Neuronal stem cell (in vitro differentiated cells): ENCODE measurements at regions not wholly inside any gene's neighbourhood (a gene's known extent, or its start where the extent isn't known, plus 50 kb on each side); places are given as distances from the start of the nearest gene placed in this dataset.

Experiments
- DNase-seq: peaks from one replicate; pipeline ENCODE4 v3.0.0-alpha.2; 2013; ENCODE audit warnings: low spot score
- H2AFZ ChIP-seq: one replicate; pipeline ENCODE4 v1.6.1; 2013; ENCODE audit warnings: mild to moderate bottlenecking, low read length, inconsistent platforms
- H2AK5ac ChIP-seq: 2 replicates; pipeline ENCODE4 v1.6.1; 2013; ENCODE audit warnings: low read depth, mild to moderate bottlenecking, inconsistent platforms, low read length, moderate library complexity, mixed read lengths
- H2BK120ac ChIP-seq: 2 replicates; pipeline ENCODE4 v1.6.1; 2013; ENCODE audit warnings: low read depth, mild to moderate bottlenecking, inconsistent platforms, low read length, moderate library complexity, mixed read lengths
- H2BK12ac ChIP-seq: one replicate; pipeline ENCODE4 v1.6.1; 2013; ENCODE audit warnings: low read length, inconsistent platforms
- H2BK15ac ChIP-seq: 2 replicates; pipeline ENCODE4 v1.6.1; 2013; ENCODE audit warnings: mild to moderate bottlenecking, low read length, inconsistent platforms, mixed read lengths
- H2BK5ac ChIP-seq: one replicate; pipeline ENCODE4 v1.6.1; 2013; ENCODE audit warnings: inconsistent platforms, mild to moderate bottlenecking, low read length, moderate library complexity
- H3K14ac ChIP-seq: one replicate; pipeline ENCODE4 v1.6.1; 2013; ENCODE audit warnings: low read length, inconsistent platforms
- H3K18ac ChIP-seq: 2 replicates; pipeline ENCODE4 v1.6.1; 2013; ENCODE audit warnings: low read length, inconsistent platforms
- H3K23ac ChIP-seq: 2 replicates; pipeline ENCODE4 v1.6.1; 2013; ENCODE audit warnings: low read depth, mild to moderate bottlenecking, mixed read lengths, low read length, inconsistent platforms; ENCODE audit not compliant: poor library complexity
- H3K27ac ChIP-seq: replicated peaks from 3 replicates; pipeline ENCODE4 v1.5.1; 2013; ENCODE audit warnings: low read length, inconsistent platforms
- H3K27me3 ChIP-seq, 3 experiments: 2 replicates each; pipeline ENCODE4 v1.6.1; 2013; ENCODE audit warnings: low read length in 3 of 3, mild to moderate bottlenecking in 2 of 3, inconsistent platforms in 1 of 3, low read depth in 1 of 3, mixed read lengths in 1 of 3, moderate library complexity in 1 of 3; ENCODE audit not compliant: control insufficient read depth in 3 of 3, insufficient read depth in 3 of 3
- H3K36me3 ChIP-seq, 2 donors: replicated peaks in 1 of 2; 2 replicates each; pipeline ENCODE4 v1.6.1; 2013; ENCODE audit warnings: low read length in 2 of 2; ENCODE audit not compliant: control insufficient read depth in 2 of 2, insufficient read depth in 2 of 2
- H3K4ac ChIP-seq: 2 replicates; pipeline ENCODE4 v1.6.1; 2013; ENCODE audit warnings: inconsistent platforms, mild to moderate bottlenecking, low read length, moderate library complexity
- H3K4me1 ChIP-seq, 2 donors: 1 replicate in 1 of 2; 2 replicates in 1 of 2; pipeline ENCODE4 v1.6.1; 2013; ENCODE audit warnings: low read length in 2 of 2, low read depth in 1 of 2; ENCODE audit not compliant: control insufficient read depth in 2 of 2, insufficient read depth in 1 of 2
- H3K4me2 ChIP-seq: one replicate; pipeline ENCODE4 v1.6.1; 2013; ENCODE audit warnings: mild to moderate bottlenecking, low read length, inconsistent platforms; ENCODE audit not compliant: insufficient read depth, poor library complexity, severe bottlenecking
- H3K4me3 ChIP-seq, 2 donors: 2 replicates each; pipeline ENCODE4 v1.5.1; 2013; ENCODE audit warnings: low read length in 2 of 2, mild to moderate bottlenecking in 2 of 2, inconsistent platforms in 1 of 2, moderate library complexity in 1 of 2
- H3K79me1 ChIP-seq: one replicate; pipeline ENCODE4 v1.6.1; 2013; ENCODE audit warnings: low read depth, mild to moderate bottlenecking, inconsistent platforms, low read length, moderate library complexity
- H3K9ac ChIP-seq: one replicate; pipeline ENCODE4 v1.6.1; 2013; ENCODE audit warnings: mild to moderate bottlenecking, low read depth, low read length, inconsistent platforms; ENCODE audit not compliant: poor library complexity
- H3K9me3 ChIP-seq, 2 donors: replicated peaks in 1 of 2; 2 replicates each; pipeline versions ENCODE3 to v1.6.1; 2013; ENCODE audit warnings: low read length in 2 of 2, mild to moderate bottlenecking in 2 of 2, inconsistent platforms in 1 of 2, low read depth in 1 of 2, mixed read lengths in 1 of 2, moderate library complexity in 1 of 2; ENCODE audit not compliant: control insufficient read depth in 2 of 2, insufficient read depth in 1 of 2
- H4K8ac ChIP-seq: one replicate; pipeline ENCODE4 v1.6.1; 2013; ENCODE audit warnings: low read depth, mild to moderate bottlenecking, inconsistent platforms, low read length, moderate library complexity
- H4K91ac ChIP-seq: one replicate; pipeline ENCODE4 v1.6.1; 2013; ENCODE audit warnings: low read length, low read depth, mild to moderate bottlenecking, inconsistent platforms; ENCODE audit not compliant: poor library complexity
- WGBS, 2 donors: extraction: QIAGEN DNeasy Blood & Tissue Kit; methylation state at CpG; one replicate each; pipeline ENCODE4 v1.1.7; 2013; ENCODE audit warnings: missing lambda C conversion rate in 2 of 2, mixed read lengths in 1 of 2; ENCODE audit not compliant: insufficient read length in 2 of 2, insufficient replicate concordance in 1 of 2; ENCODE audit errors: extremely low coverage in 2 of 2; 5-methylcytosine and 5-hydroxymethylcytosine counted together

DNA sequence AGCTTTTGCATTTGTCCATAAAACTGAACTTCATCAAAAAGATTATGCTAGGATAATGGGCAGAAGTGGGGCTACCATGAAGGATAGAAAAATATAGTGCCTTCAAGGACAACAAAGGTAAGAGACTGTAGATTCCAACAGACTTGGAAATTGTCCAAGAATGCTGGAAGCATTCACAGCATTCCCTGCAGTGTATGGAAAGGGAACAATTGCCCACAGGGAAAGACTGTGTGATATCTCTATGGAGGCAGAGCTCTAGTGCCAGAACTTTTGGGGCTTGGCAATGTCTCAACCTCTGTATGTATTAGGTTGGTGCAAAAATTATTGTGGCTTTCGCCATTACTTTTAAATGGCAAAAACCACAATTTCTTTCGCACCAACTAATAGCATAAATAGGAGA is 1598.8 kb upstream of the MIR17HG start:
- no peak overlapping the region for H3K18ac ChIP-seq
- no peak for DNase-seq
- H3K27me3 ChIP-seq, result no peaks in the 10 kb centered on the region
- no peaks in the 10 kb centered on the region for H3K4me1 ChIP-seq
- no peak overlapping the region for H3K14ac ChIP-seq
- H2BK12ac ChIP-seq, result no peak overlapping the region
- H3K4me3 ChIP-seq, result no peak overlapping the region
- H2BK15ac ChIP-seq, result no peak overlapping the region
- no peak overlapping the region for H3K4ac ChIP-seq
- H4K91ac ChIP-seq, result no peak overlapping the region
- H3K9ac ChIP-seq, result no peak overlapping the region
- no peaks in the 10 kb centered on the region for H3K9me3 ChIP-seq
- H3K4me2 ChIP-seq, result no peak overlapping the region
- H3K27ac ChIP-seq, result no peak overlapping the region
- no peak overlapping the region for H2BK120ac ChIP-seq
- no peak overlapping the region for H2AFZ ChIP-seq
- no peak overlapping the region for H2BK5ac ChIP-seq
- no peak overlapping the region for H2AK5ac ChIP-seq
- WGBS, 2 donors, result no CpG with 5 or more reads among the region's 2 CpGs
- H3K79me1 ChIP-seq, result no peaks in the 10 kb centered on the region
- no peaks in the 10 kb centered on the region for H3K36me3 ChIP-seq
- H3K23ac ChIP-seq, result no peak overlapping the region
- no peak overlapping the region for H4K8ac ChIP-seq

DNA sequence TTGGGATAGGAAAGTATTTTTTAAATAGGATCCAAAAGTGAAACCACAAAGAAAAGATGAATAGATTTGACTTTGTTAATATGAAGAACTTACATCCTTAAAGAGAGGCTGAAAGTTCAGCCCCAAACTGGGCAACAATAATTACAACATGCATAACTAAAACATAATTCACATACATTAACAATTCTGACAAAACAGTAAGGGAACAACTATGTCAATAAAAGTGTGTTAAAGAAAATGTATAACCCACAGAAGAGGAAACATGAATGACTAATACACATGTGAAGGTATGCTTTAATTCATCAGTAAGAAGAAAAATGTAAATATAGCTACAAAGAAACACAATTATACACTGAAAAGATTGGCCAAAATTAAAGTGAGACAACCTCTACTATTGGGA is 1597.6 kb upstream of the MIR17HG start:
- no peak for DNase-seq
- Histone ChIP-seq H2BK12ac (no peak overlapping the region), H2AFZ (no peak overlapping the region), H4K91ac (no peak overlapping the region), H4K8ac (no peak overlapping the region), H3K27ac (no peak overlapping the region), H2BK120ac (no peak overlapping the region), H3K14ac (no peak overlapping the region), H3K27me3 (no peaks in the 10 kb centered on the region), H3K4ac (no peak overlapping the region), H3K18ac (no peak overlapping the region), H3K23ac (no peak overlapping the region), H3K9me3 (no peaks in the 10 kb centered on the region), H2BK15ac (no peak overlapping the region), H3K79me1 (no peaks in the 10 kb centered on the region), H3K36me3 (no peaks in the 10 kb centered on the region), H3K9ac (no peak overlapping the region), H3K4me2 (no peak overlapping the region), H3K4me1 (no peaks in the 10 kb centered on the region), H3K4me3 (no peak overlapping the region), H2BK5ac (no peak overlapping the region), H2AK5ac (no peak overlapping the region)

DNA sequence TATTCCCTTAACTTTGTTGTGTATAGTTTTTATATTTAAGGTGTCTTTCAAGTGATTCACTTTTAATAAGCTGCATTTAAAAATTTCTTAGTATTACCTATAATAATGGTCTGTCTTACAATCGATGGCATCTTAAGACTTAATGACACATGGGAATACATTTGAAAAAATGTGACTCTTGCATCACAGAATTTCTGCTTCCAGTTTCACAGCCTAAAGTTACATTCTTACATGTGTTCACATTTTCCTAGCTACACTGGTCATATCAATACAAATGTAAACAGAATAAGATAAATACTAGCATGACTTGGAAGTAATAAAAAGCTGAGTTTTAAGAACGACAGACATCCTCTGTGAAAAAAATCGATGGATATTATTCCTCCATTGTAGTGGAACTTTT is 1597.1 kb upstream of the MIR17HG start:
- no peaks in the 10 kb centered on the region for H3K4me1 ChIP-seq
- no peak overlapping the region for H3K27ac ChIP-seq
- H3K9me3 ChIP-seq, result no peaks in the 10 kb centered on the region
- no CpG with 5 or more reads among the region's 3 CpGs for WGBS, 2 donors
- H3K23ac ChIP-seq, result no peak overlapping the region
- H3K14ac ChIP-seq, result no peak overlapping the region
- no peak overlapping the region for H2BK12ac ChIP-seq
- no peak overlapping the region for H4K91ac ChIP-seq
- H3K79me1 ChIP-seq, result no peaks in the 10 kb centered on the region
- H2BK120ac ChIP-seq, result no peak overlapping the region
- no peak for DNase-seq
- no peak overlapping the region for H4K8ac ChIP-seq
- H3K9ac ChIP-seq, result no peak overlapping the region
- no peak overlapping the region for H2BK5ac ChIP-seq
- H2AK5ac ChIP-seq, result no peak overlapping the region
- no peaks in the 10 kb centered on the region for H3K27me3 ChIP-seq
- no peaks in the 10 kb centered on the region for H3K36me3 ChIP-seq
- H3K18ac ChIP-seq, result no peak overlapping the region
- H3K4me3 ChIP-seq, result no peak overlapping the region
- no peak overlapping the region for H3K4ac ChIP-seq
- no peak overlapping the region for H2BK15ac ChIP-seq
- no peak overlapping the region for H3K4me2 ChIP-seq
- no peak overlapping the region for H2AFZ ChIP-seq

DNA sequence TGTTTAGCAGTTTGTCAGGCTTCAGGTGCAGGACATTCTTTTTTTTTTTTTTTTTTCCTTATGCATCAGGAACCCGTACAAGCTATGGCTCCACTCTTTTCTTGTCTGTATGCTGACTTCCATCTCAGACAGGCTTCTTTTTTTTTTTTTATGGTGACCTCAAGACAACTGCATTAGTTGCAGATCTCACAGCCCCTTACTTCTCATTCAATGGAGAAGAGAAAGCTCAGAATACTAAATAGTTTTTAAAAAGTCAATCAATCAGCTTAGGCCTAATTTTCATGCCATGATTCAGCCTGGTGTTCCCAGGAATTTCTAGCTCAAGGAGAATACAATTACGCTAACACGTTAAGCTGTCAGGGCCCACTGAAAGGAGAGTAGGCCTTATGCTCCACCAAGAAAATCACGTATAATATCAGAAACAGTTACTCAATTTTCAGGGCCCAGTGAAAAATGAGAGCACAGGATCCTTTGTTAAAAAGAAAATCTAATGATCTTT is 1596.0 kb upstream of the MIR17HG start:
- Histone ChIP-seq H3K23ac (no peak overlapping the region), H3K4me3 (no peak overlapping the region), H3K4me2 (no peak overlapping the region), H3K27ac (no peak overlapping the region), H3K27me3 (no peaks in the 10 kb centered on the region), H4K8ac (no peak overlapping the region), H3K18ac (no peak overlapping the region), H3K9me3 (peaks cover 0 to 5% of the 10 kb centered on the region in 2 donors), H2BK15ac (no peak overlapping the region), H2AK5ac (no peak overlapping the region), H2BK120ac (no peak overlapping the region), H3K4me1 (no peaks in the 10 kb centered on the region), H3K9ac (no peak overlapping the region), H2BK5ac (no peak overlapping the region), H3K36me3 (no peaks in the 10 kb centered on the region), H3K79me1 (no peaks in the 10 kb centered on the region), H3K4ac (no peak overlapping the region), H4K91ac (no peak overlapping the region), H3K14ac (no peak overlapping the region), H2BK12ac (no peak overlapping the region), H2AFZ (peak overlapping the region; percentile 53)
- DNase-seq, result no peak
- no CpG with 5 or more reads among the region's 4 CpGs for WGBS, 2 donors
